ENCODE measurements at regions not wholly inside any gene's neighbourhood (a gene's known extent, or its start where the extent isn't known, plus 50 kb on each side); places are given as distances from the start of the nearest gene placed in this dataset.

DNA sequence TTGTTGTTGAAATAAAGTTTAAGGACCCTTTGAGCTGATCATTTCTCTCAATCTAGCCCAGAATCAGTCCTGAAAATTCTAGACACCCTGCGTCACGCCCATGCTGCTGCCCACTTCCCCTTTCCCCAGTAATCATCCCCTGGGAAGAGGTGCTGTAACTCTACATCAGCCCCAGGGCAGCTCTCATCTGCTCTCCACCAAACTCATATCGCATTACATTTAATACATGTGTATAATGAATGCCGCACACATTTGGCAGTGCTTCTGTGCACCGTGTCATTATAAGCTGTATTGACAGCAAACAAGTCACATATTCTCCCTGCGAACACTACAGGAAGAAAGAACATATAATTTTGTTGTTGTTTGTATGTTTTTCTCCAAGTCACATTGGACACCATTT is 539.7 kb upstream of the DAB1 start (continued):
- TF ChIP-seq, protein P1, sequence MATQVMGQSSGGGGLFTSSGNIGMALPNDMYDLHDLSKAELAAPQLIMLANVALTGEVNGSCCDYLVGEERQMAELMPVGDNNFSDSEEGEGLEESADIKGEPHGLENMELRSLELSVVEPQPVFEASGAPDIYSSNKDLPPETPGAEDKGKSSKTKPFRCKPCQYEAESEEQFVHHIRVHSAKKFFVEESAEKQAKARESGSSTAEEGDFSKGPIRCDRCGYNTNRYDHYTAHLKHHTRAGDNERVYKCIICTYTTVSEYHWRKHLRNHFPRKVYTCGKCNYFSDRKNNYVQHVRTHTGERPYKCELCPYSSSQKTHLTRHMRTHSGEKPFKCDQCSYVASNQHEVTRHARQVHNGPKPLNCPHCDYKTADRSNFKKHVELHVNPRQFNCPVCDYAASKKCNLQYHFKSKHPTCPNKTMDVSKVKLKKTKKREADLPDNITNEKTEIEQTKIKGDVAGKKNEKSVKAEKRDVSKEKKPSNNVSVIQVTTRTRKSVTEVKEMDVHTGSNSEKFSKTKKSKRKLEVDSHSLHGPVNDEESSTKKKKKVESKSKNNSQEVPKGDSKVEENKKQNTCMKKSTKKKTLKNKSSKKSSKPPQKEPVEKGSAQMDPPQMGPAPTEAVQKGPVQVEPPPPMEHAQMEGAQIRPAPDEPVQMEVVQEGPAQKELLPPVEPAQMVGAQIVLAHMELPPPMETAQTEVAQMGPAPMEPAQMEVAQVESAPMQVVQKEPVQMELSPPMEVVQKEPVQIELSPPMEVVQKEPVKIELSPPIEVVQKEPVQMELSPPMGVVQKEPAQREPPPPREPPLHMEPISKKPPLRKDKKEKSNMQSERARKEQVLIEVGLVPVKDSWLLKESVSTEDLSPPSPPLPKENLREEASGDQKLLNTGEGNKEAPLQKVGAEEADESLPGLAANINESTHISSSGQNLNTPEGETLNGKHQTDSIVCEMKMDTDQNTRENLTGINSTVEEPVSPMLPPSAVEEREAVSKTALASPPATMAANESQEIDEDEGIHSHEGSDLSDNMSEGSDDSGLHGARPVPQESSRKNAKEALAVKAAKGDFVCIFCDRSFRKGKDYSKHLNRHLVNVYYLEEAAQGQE (IDR thresholded peaks at IDR 0.05; ENCODE audit: low read depth): no peak
- TF ChIP-seq EGR1 (IDR thresholded peaks at IDR 0.05; ENCODE audit: low read depth): no peak
- TF ChIP-seq, protein P2, sequence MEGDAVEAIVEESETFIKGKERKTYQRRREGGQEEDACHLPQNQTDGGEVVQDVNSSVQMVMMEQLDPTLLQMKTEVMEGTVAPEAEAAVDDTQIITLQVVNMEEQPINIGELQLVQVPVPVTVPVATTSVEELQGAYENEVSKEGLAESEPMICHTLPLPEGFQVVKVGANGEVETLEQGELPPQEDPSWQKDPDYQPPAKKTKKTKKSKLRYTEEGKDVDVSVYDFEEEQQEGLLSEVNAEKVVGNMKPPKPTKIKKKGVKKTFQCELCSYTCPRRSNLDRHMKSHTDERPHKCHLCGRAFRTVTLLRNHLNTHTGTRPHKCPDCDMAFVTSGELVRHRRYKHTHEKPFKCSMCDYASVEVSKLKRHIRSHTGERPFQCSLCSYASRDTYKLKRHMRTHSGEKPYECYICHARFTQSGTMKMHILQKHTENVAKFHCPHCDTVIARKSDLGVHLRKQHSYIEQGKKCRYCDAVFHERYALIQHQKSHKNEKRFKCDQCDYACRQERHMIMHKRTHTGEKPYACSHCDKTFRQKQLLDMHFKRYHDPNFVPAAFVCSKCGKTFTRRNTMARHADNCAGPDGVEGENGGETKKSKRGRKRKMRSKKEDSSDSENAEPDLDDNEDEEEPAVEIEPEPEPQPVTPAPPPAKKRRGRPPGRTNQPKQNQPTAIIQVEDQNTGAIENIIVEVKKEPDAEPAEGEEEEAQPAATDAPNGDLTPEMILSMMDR (IDR thresholded peaks at IDR 0.05 in 2 of 3, conservative IDR thresholded peaks at IDR 0.05 in 1 of 3; ENCODE audit: borderline replicate concordance in 1 of 3, insufficient read depth in 1 of 3, low read depth in 2 of 3, low read length in 2 of 3): no peak
- TF ChIP-seq SP1 (IDR thresholded peaks at IDR 0.05; ENCODE audit: low read depth): no peak
- TF ChIP-seq CEBPB (IDR thresholded peaks at IDR 0.05; ENCODE audit: low read depth): no peak
- TF ChIP-seq POLR2AphosphoS5 (IDR thresholded peaks at IDR 0.05; ENCODE audit: low read depth, low read length): no peak

DNA sequence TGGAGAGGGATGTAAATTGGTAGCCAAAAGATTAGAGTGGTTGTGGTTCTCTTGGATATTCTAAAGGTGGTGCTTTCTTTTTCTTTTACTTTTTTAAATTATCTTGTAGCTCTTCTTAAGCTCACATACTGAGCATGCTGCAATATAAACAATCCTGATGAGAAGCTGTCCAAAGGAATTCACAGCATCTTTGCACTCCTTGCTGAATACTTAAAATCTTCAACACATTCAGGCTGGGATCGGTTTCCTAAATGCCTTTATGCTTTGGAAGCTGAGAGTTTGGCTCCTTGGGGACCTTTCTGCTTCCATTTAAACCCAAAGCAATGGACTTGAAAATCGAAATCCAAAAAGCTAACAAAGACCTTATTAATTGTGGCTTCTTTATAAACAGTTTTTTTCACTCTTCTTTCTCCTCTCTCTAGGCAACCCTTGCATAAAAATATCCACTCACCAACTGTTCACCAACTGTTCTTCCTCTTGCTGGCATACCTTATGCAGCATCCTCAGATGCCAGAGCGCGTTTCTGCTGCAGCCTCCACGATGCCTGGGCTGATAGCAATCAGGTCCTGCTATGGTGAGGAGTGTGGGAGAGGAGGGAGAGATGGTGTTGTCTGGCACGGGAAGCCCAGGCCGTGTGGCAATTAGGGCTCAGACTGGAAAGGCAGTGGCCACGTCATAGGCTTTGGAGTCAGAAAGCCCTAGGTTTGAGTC is 535.8 kb upstream of the DAB1 start:
- BruUV-seq (replicated peaks): no TSS peak
- H4K20me1 ChIP-seq (ENCODE audit: insufficient read depth): no peaks in the 10 kb centered on the region
- no peak overlapping the region for H2AFZ ChIP-seq (ENCODE audit: low read depth, low read length, poor library complexity, severe bottlenecking)
- ChIA-PET CTCF (no interaction called here), POLR2A (no interaction called here), RAD21 (ENCODE audit: low non-redundant PET in 1 of 2, low total read pairs in 2 of 2, uncharacterized antibody in 2 of 2, unreplicated experiment in 2 of 2) (no interaction called here)
- ATAC-seq: no peak
- H3K9me2 ChIP-seq (ENCODE audit: insufficient read depth): no peaks in the 10 kb centered on the region
- no peaks in the 10 kb centered on the region for H3K27me3 ChIP-seq (ENCODE audit: insufficient read depth, low read length)
- intact Hi-C loops (cut with micrococcal nuclease): no loop called here
- H3K4me3 ChIP-seq (replicated peaks in 1 of 2; ENCODE audit: low read depth in 1 of 2, low read length in 2 of 2): no peak overlapping the region
- H3K36me3 ChIP-seq (ENCODE audit: control insufficient read depth in 1 of 2, insufficient read depth in 2 of 2, low read length in 2 of 2): no peaks in the 10 kb centered on the region
- TF ChIP-seq EZH2 (IDR thresholded peaks at IDR 0.05): no peak
- TF ChIP-seq RAD21 (IDR thresholded peaks at IDR 0.05; ENCODE audit: low read depth): no peak
- TF ChIP-seq, protein P2 (IDR thresholded peaks at IDR 0.05 in 2 of 3, conservative IDR thresholded peaks at IDR 0.05 in 1 of 3; ENCODE audit: borderline replicate concordance in 1 of 3, insufficient read depth in 1 of 3, low read depth in 2 of 3, low read length in 2 of 3): no peak
- TF ChIP-seq, protein P3, sequence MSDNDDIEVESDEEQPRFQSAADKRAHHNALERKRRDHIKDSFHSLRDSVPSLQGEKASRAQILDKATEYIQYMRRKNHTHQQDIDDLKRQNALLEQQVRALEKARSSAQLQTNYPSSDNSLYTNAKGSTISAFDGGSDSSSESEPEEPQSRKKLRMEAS (IDR thresholded peaks at IDR 0.05): no peak
- TF ChIP-seq ZNF274 (IDR thresholded peaks at IDR 0.05; ENCODE audit: low read depth, low read length): no peak
- no peak for DNase-seq (ENCODE audit: low read depth, low spot score)
- H3K9ac ChIP-seq (ENCODE audit: low read length): no peak overlapping the region
- H3K79me2 ChIP-seq (ENCODE audit: insufficient read depth, low read length): no peaks in the 10 kb centered on the region
- no peaks in the 10 kb centered on the region for H3K9me3 ChIP-seq (ENCODE audit: control insufficient read depth in 1 of 2, insufficient read depth in 1 of 2, low read depth in 1 of 2, low read length in 2 of 2)
- no peak overlapping the region for H3K27ac ChIP-seq (ENCODE audit: low read depth, low read length)
- H3K4me2 ChIP-seq (ENCODE audit: low read length): no peak overlapping the region
- no peaks in the 10 kb centered on the region for H3K4me1 ChIP-seq (ENCODE audit: control insufficient read depth in 1 of 2, insufficient read depth in 2 of 2, low read length in 2 of 2)
